Esophagus muscularis mucosa (tissue), 4 donors: ENCODE measurements at regions not wholly inside any gene's neighbourhood (a gene's known extent, or its start where the extent isn't known, plus 50 kb on each side); places are given as distances from the start of the nearest gene placed in this dataset.

Source experiments
- DNase-seq: peaks from one replicate; pipeline ENCODE4 v3.0.0-alpha.2; 2017; ENCODE audit errors: extremely low spot score
- H3K27ac ChIP-seq, 4 donors: fragments of 200-600 bp; sonication (generic); replicated peaks in 1 of 4; 1 replicate in 3 of 4; 2 replicates in 1 of 4; pipeline ENCODE4 v1.5.1; 2016 to 2019; ENCODE audit warnings: mild to moderate bottlenecking in 1 of 4
- H3K27me3 ChIP-seq, 4 donors: fragments of 200-600 bp; sonication (generic); one replicate each; pipeline versions ENCODE4 v1.5.1 to v1.6.0; 2016 to 2019
- H3K36me3 ChIP-seq, 4 donors: fragments of 200-600 bp; sonication (generic); one replicate each; pipeline ENCODE4 v1.5.1; 2016 to 2019
- H3K4me1 ChIP-seq, 4 donors: fragments of 200-600 bp; sonication (generic); one replicate each; pipeline ENCODE4 v1.5.1; 2016 to 2019
- H3K4me3 ChIP-seq, 4 donors: fragments of 200-600 bp; sonication (generic); 1 replicate in 2 of 4; 2 replicates in 2 of 4; pipeline ENCODE4 v1.5.1; 2016 to 2019; ENCODE audit warnings: mild to moderate bottlenecking in 4 of 4, moderate library complexity in 1 of 4
- H3K9me3 ChIP-seq, 4 donors: fragments of 200-600 bp; sonication (generic); 1 replicate in 3 of 4; 2 replicates in 1 of 4; pipeline ENCODE4 v1.5.1; 2016 to 2019
- CTCF ChIP-seq, 3 experiments: fragments of 200-600 bp in 2 of 3; fragments of 450-650 bp in 1 of 3; sonication (generic) in 2 of 3; IDR thresholded peaks; one replicate each; pipeline ENCODE4 v1.5.1; 2017 to 2019; ENCODE audit warnings: antibody characterized with exemption in 3 of 3, mild to moderate bottlenecking in 2 of 3, moderate library complexity in 1 of 3
- EP300 ChIP-seq: sonication (generic); formaldehyde crosslinking; IDR thresholded peaks from one replicate; pipeline ENCODE4 v1.6.1; 2017; ENCODE audit warnings: antibody characterized with exemption
- POLR2A ChIP-seq: fragments of 450-650 bp; IDR thresholded peaks from one replicate; pipeline ENCODE4 v1.6.1; 2017; ENCODE audit warnings: antibody characterized with exemption, moderate library complexity, mild to moderate bottlenecking, low read depth
- POLR2AphosphoS5 ChIP-seq, 2 donors: sonication (generic); formaldehyde crosslinking; IDR thresholded peaks; one replicate each; pipeline ENCODE4 v1.6.1; 2017; ENCODE audit warnings: antibody characterized with exemption in 2 of 2
- WGBS: methylation state at CpG from one replicate; pipeline ENCODE4 v1.1.5; 2018; 5-methylcytosine and 5-hydroxymethylcytosine counted together
- intact Hi-C: fragments of 100-400 bp; cut with DNase I; formaldehyde crosslinking; loops from one replicate; pipeline ENCODE4 v1.15.1; 2023

DNA sequence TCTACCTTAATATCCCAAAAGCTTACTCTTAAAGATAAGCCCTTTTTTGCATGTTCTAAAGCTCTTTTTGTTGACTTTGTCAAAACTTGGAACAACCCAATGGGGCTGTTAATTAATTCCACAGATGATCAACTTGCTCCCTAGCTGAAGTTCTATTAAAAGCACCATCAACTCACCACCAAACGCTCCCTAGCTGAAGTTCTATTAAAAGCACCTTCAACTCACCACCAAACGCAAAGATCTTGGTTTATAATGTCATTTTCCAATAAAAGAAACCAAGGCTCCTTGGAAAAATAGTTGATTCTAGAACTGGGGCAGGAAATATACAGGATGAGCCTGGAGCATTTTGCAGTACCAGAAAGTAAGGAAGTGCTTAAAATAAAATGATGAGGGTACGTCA lies 122.3 kb upstream of the STT3B start:
- Histone ChIP-seq H3K9me3 (no peaks in the 10 kb centered on the region), H3K36me3 (no peaks in the 10 kb centered on the region), H3K27ac (no peak overlapping the region), H3K4me3 (no peak overlapping the region), H3K4me1 (peaks cover 0 to 6% (median 3%) of the 10 kb centered on the region in 4 donors), H3K27me3 (no peaks in the 10 kb centered on the region)
- WGBS = 76% methylated on average over 3 of the region's 3 CpGs
- DNase-seq = no peak
- TF ChIP-seq CTCF (IDR thresholded peaks at IDR 0.05) (no peak), EP300 (no peak), POLR2A (no peak), POLR2AphosphoS5 (IDR thresholded peaks at IDR 0.05) (no peak)
- intact Hi-C loops = no loop called here

DNA sequence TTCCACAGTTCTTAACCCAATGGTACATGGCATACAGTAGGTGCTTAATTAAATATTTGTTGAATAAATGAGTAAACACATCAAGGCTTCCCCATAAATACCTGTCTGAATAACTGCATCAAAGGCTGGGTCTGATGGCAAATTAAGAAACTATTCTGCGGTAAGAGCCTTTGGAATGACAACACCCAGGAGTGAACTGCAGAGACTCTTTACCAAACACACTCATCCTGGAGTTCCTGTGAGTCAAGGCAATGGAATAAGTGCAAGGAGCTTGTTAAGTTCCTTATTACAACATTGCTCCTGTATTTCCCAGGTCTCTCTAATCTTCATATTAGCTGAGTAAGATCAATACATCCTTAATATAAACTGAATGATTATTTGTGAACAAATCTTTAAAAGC lies 119.9 kb upstream of the STT3B start:
- Histone ChIP-seq H3K4me1 (peaks cover 0 to under 1% (median 0%) of the 10 kb centered on the region in 4 donors), H3K27ac (no peak overlapping the region), H3K36me3 (no peaks in the 10 kb centered on the region), H3K4me3 (no peak overlapping the region), H3K27me3 (no peaks in the 10 kb centered on the region), H3K9me3 (no peaks in the 10 kb centered on the region)
- DNase-seq = no peak
- 100% methylated on average over 1 of the region's 1 CpG for WGBS
- TF ChIP-seq POLR2A (no peak), CTCF (IDR thresholded peaks at IDR 0.05) (no peak), EP300 (no peak), POLR2AphosphoS5 (IDR thresholded peaks at IDR 0.05) (no peak)
- intact Hi-C loops = no loop called here

- H3K9me3 ChIP-seq = no peaks in the 10 kb centered on the region
- no peak for DNase-seq
- no peaks in the 10 kb centered on the region for H3K36me3 ChIP-seq
- no peak overlapping the region for H3K27ac ChIP-seq
- no peaks in the 10 kb centered on the region for H3K4me1 ChIP-seq
- intact Hi-C loops = no loop called here
- H3K4me3 ChIP-seq = no peak overlapping the region
- TF ChIP-seq EP300 = no peak
- no peak for TF ChIP-seq POLR2AphosphoS5 (IDR thresholded peaks at IDR 0.05)
- no peak for TF ChIP-seq POLR2A
- no peak for TF ChIP-seq CTCF (IDR thresholded peaks at IDR 0.05)
- no peaks in the 10 kb centered on the region for H3K27me3 ChIP-seq
These were observed 119.2 kb upstream of the STT3B start for GRCh38 chr3:31413515-31413914.

- Histone ChIP-seq H3K27ac (no peak overlapping the region), H3K4me3 (no peak overlapping the region), H3K36me3 (no peaks in the 10 kb centered on the region), H3K27me3 (no peaks in the 10 kb centered on the region), H3K9me3 (no peaks in the 10 kb centered on the region), H3K4me1 (no peaks in the 10 kb centered on the region)
- TF ChIP-seq POLR2A (no peak), POLR2AphosphoS5 (IDR thresholded peaks at IDR 0.05) (no peak), CTCF (IDR thresholded peaks at IDR 0.05) (no peak), EP300 (no peak)
- intact Hi-C loops = no loop called here
- 71% methylated on average over 4 of the region's 4 CpGs for WGBS
- no peak for DNase-seq
These were observed 115.7 kb upstream of the STT3B start for GRCh38 chr3:31416980-31417379.

GRCh38 chr3:31417486-31417885 lies 115.2 kb upstream of the STT3B start:
- WGBS = 91% methylated on average over 1 of the region's 1 CpG
- Histone ChIP-seq H3K4me3 (no peak overlapping the region), H3K27me3 (no peaks in the 10 kb centered on the region), H3K9me3 (no peaks in the 10 kb centered on the region), H3K36me3 (no peaks in the 10 kb centered on the region), H3K27ac (no peak overlapping the region), H3K4me1 (no peaks in the 10 kb centered on the region)
- DNase-seq = no peak
- no peak for TF ChIP-seq POLR2AphosphoS5 (IDR thresholded peaks at IDR 0.05)
- intact Hi-C loops = no loop called here
